ENCODE measurements at regions not wholly inside any gene's neighbourhood (a gene's known extent, or its start where the extent isn't known, plus 50 kb on each side); places are given as distances from the start of the nearest gene placed in this dataset.

GRCh38 chr2:193774166-193774565 is 1579.4 kb upstream of the TMEFF2 start:
- Histone ChIP-seq H3K27me3 (replicated peaks in 1 of 4; ENCODE audit: control extremely low read depth in 1 of 4, control insufficient read depth in 3 of 4, insufficient read depth in 4 of 4, low read length in 3 of 4) (no peaks in the 10 kb centered on the region), H3K4me1 (ENCODE audit: control insufficient read depth in 2 of 2, insufficient read depth in 2 of 2, low read length in 2 of 2) (no peaks in the 10 kb centered on the region), H3K79me2 (ENCODE audit: control insufficient read depth, insufficient read depth, low read length) (no peaks in the 10 kb centered on the region), H4K20me1 (ENCODE audit: control insufficient read depth, insufficient read depth, low read length, poor library complexity, severe bottlenecking) (no peaks in the 10 kb centered on the region), H3K36me3 (replicated peaks in 1 of 2; ENCODE audit: control extremely low read depth in 1 of 2, control insufficient read depth in 1 of 2, extremely low read depth in 1 of 2, insufficient read depth in 2 of 2, low read length in 1 of 2) (no peaks in the 10 kb centered on the region), H3K9ac (ENCODE audit: low read length) (no peak overlapping the region), H3K27ac (ENCODE audit: low read length in 2 of 2) (no peak overlapping the region), H3K4me2 (replicated peaks; ENCODE audit: low read depth, low read length, poor library complexity, severe bottlenecking) (no peak overlapping the region), H3K4me3 (ENCODE audit: control extremely low read depth in 1 of 5, extremely low read depth in 1 of 5, insufficient read depth in 1 of 5, low read depth in 2 of 5, low read length in 4 of 5) (no peak overlapping the region), H3K9me3 (ENCODE audit: control extremely low read depth in 1 of 3, control insufficient read depth in 2 of 3, insufficient read depth in 1 of 3, low read length in 2 of 3) (no peaks in the 10 kb centered on the region), H2AFZ (ENCODE audit: insufficient read depth, low read depth, low read length, poor library complexity, severe bottlenecking) (no peak overlapping the region)
- CTCF ChIA-PET: no interaction called here
- no peak for DNase-seq
- ATAC-seq (ENCODE audit: low read depth): no peak
- Mint-ChIP-seq H3K27me3 (no peaks in the 10 kb centered on the region), H3K4me3 (no peak overlapping the region), H3K4me1 (no peaks in the 10 kb centered on the region), H3K9me3 (ENCODE audit: insufficient read depth) (no peaks in the 10 kb centered on the region), H3K27ac (no peak overlapping the region)
- WGBS (ENCODE audit: insufficient coverage): no CpG with 5 or more reads among the region's 2 CpGs
- POLR2A ChIA-PET: no interaction called here
- intact Hi-C loops (cut with micrococcal nuclease): no loop called here
- no peak for TF ChIP-seq EZH2 (IDR thresholded peaks at IDR 0.05; ENCODE audit: borderline replicate concordance, insufficient read depth, low read depth, low read length, poor library complexity, severe bottlenecking)
- TF ChIP-seq, protein P1, sequence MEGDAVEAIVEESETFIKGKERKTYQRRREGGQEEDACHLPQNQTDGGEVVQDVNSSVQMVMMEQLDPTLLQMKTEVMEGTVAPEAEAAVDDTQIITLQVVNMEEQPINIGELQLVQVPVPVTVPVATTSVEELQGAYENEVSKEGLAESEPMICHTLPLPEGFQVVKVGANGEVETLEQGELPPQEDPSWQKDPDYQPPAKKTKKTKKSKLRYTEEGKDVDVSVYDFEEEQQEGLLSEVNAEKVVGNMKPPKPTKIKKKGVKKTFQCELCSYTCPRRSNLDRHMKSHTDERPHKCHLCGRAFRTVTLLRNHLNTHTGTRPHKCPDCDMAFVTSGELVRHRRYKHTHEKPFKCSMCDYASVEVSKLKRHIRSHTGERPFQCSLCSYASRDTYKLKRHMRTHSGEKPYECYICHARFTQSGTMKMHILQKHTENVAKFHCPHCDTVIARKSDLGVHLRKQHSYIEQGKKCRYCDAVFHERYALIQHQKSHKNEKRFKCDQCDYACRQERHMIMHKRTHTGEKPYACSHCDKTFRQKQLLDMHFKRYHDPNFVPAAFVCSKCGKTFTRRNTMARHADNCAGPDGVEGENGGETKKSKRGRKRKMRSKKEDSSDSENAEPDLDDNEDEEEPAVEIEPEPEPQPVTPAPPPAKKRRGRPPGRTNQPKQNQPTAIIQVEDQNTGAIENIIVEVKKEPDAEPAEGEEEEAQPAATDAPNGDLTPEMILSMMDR (IDR thresholded peaks at IDR 0.05): no peak

- ATAC-seq (ENCODE audit: low read depth) (no peak), DNase-seq (no peak)
- ChIA-PET POLR2A (no interaction called here), CTCF (no interaction called here)
- Histone ChIP-seq H3K79me2 (ENCODE audit: control insufficient read depth, insufficient read depth, low read length) (no peaks in the 10 kb centered on the region), H3K36me3 (replicated peaks in 1 of 2; ENCODE audit: control extremely low read depth in 1 of 2, control insufficient read depth in 1 of 2, extremely low read depth in 1 of 2, insufficient read depth in 2 of 2, low read length in 1 of 2) (no peaks in the 10 kb centered on the region), H3K9me3 (ENCODE audit: control extremely low read depth in 1 of 3, control insufficient read depth in 2 of 3, insufficient read depth in 1 of 3, low read length in 2 of 3) (no peaks in the 10 kb centered on the region), H2AFZ (ENCODE audit: insufficient read depth, low read depth, low read length, poor library complexity, severe bottlenecking) (no peak overlapping the region), H3K9ac (ENCODE audit: low read length) (no peak overlapping the region), H3K4me2 (replicated peaks; ENCODE audit: low read depth, low read length, poor library complexity, severe bottlenecking) (no peak overlapping the region), H4K20me1 (ENCODE audit: control insufficient read depth, insufficient read depth, low read length, poor library complexity, severe bottlenecking) (no peaks in the 10 kb centered on the region), H3K4me1 (ENCODE audit: control insufficient read depth in 2 of 2, insufficient read depth in 2 of 2, low read length in 2 of 2) (no peaks in the 10 kb centered on the region), H3K27me3 (replicated peaks in 1 of 4; ENCODE audit: control extremely low read depth in 1 of 4, control insufficient read depth in 3 of 4, insufficient read depth in 4 of 4, low read length in 3 of 4) (no peaks in the 10 kb centered on the region), H3K27ac (ENCODE audit: low read length in 2 of 2) (no peak overlapping the region), H3K4me3 (ENCODE audit: control extremely low read depth in 1 of 5, extremely low read depth in 1 of 5, insufficient read depth in 1 of 5, low read depth in 2 of 5, low read length in 4 of 5) (no peak overlapping the region)
- H3K9me3 Mint-ChIP-seq (ENCODE audit: insufficient read depth): no peaks in the 10 kb centered on the region
- intact Hi-C loops (cut with micrococcal nuclease): no loop called here
- H3K4me1 Mint-ChIP-seq: no peaks in the 10 kb centered on the region
- no CpG with 5 or more reads among the region's 2 CpGs for WGBS (ENCODE audit: insufficient coverage)
- no peak overlapping the region for H3K27ac Mint-ChIP-seq
- H3K4me3 Mint-ChIP-seq: no peak overlapping the region
- TF ChIP-seq, protein P1 (IDR thresholded peaks at IDR 0.05): no peak
- no peak for TF ChIP-seq EZH2 (IDR thresholded peaks at IDR 0.05; ENCODE audit: borderline replicate concordance, insufficient read depth, low read depth, low read length, poor library complexity, severe bottlenecking)
- H3K27me3 Mint-ChIP-seq: no peaks in the 10 kb centered on the region
Measured at GRCh38 chr2:193751299-193751698, 1556.6 kb upstream of the TMEFF2 start.

Data from B cell (primary cell).